Thoracic aorta (tissue), 2 donors: ENCODE measurements at regions not wholly inside any gene's neighbourhood (a gene's known extent, or its start where the extent isn't known, plus 50 kb on each side); places are given as distances from the start of the nearest gene placed in this dataset.

Experiments used
- ATAC-seq: fragments of 150-250 bp; one replicate; pipeline ENCODE4 v1.8.0; 2017; ENCODE audit warnings: low read depth; ENCODE audit not compliant: insufficient number of reproducible peaks, low FRiP score
- DNase-seq: peaks from one replicate; pipeline ENCODE4 v3.0.0-alpha.2; 2020; ENCODE audit warnings: low spot score
- H3K27ac ChIP-seq, 2 donors: fragments of 200-600 bp; sonication (generic); 1 replicate in 1 of 2; 2 replicates in 1 of 2; pipeline ENCODE4 v1.5.1; 2016; ENCODE audit warnings: mild to moderate bottlenecking in 2 of 2, moderate library complexity in 2 of 2
- H3K27me3 ChIP-seq: fragments of 200-600 bp; sonication (generic); replicated peaks from 2 replicates; pipeline ENCODE4 v1.6.0; 2016; ENCODE audit warnings: mild to moderate bottlenecking; ENCODE audit not compliant: insufficient read depth
- H3K36me3 ChIP-seq: fragments of 200-600 bp; sonication (generic); one replicate; pipeline ENCODE4 v1.5.1; 2016
- H3K4me1 ChIP-seq, 2 donors: fragments of 200-600 bp; sonication (generic); 1 replicate in 1 of 2; 2 replicates in 1 of 2; pipeline versions ENCODE4 v1.5.1 to v1.6.0; 2016; ENCODE audit warnings: low read depth in 2 of 2, mild to moderate bottlenecking in 1 of 2; ENCODE audit not compliant: control insufficient read depth in 1 of 2
- H3K4me3 ChIP-seq: fragments of 200-600 bp; sonication (generic); 2 replicates; pipeline ENCODE4 v1.5.1; 2016; ENCODE audit warnings: mild to moderate bottlenecking
- H3K9me3 ChIP-seq: fragments of 200-600 bp; sonication (generic); 2 replicates; pipeline ENCODE4 v1.5.1; 2016
- TF ChIP-seq, protein P1 (sequence below): fragments of 200-600 bp; sonication (generic); IDR thresholded peaks from one replicate; pipeline ENCODE4 v1.5.1; 2019; ENCODE audit warnings: antibody characterized with exemption

DNA sequence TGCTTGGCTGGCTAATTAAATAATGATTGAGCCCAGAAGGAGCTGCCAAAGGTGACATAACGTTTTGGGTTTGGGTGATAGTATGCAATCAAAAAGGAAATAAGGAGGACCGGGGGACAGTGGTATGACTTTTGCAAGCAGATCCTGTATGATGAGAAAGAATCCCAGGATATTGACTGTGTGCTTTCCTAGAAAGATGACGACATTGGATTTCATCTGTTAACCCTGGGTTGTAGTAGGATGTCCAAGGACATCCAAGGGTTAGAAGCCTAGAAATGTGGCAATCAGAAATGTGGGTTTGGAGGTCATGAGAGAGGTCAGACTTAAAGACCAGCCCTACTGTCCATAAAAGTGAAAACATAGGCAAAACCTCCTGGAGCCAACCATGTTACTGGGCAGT is 50.3 kb upstream of the HMHB1 start:
- Histone ChIP-seq H3K27ac (no peak overlapping the region), H3K4me1 (no peaks in the 10 kb centered on the region), H3K4me3 (no peak overlapping the region), H3K9me3 (no peaks in the 10 kb centered on the region), H3K36me3 (no peaks in the 10 kb centered on the region), H3K27me3 (no peaks in the 10 kb centered on the region)
- TF ChIP-seq, protein P1, sequence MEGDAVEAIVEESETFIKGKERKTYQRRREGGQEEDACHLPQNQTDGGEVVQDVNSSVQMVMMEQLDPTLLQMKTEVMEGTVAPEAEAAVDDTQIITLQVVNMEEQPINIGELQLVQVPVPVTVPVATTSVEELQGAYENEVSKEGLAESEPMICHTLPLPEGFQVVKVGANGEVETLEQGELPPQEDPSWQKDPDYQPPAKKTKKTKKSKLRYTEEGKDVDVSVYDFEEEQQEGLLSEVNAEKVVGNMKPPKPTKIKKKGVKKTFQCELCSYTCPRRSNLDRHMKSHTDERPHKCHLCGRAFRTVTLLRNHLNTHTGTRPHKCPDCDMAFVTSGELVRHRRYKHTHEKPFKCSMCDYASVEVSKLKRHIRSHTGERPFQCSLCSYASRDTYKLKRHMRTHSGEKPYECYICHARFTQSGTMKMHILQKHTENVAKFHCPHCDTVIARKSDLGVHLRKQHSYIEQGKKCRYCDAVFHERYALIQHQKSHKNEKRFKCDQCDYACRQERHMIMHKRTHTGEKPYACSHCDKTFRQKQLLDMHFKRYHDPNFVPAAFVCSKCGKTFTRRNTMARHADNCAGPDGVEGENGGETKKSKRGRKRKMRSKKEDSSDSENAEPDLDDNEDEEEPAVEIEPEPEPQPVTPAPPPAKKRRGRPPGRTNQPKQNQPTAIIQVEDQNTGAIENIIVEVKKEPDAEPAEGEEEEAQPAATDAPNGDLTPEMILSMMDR = no peak
- ATAC-seq (no peak), DNase-seq (no peak)

DNA sequence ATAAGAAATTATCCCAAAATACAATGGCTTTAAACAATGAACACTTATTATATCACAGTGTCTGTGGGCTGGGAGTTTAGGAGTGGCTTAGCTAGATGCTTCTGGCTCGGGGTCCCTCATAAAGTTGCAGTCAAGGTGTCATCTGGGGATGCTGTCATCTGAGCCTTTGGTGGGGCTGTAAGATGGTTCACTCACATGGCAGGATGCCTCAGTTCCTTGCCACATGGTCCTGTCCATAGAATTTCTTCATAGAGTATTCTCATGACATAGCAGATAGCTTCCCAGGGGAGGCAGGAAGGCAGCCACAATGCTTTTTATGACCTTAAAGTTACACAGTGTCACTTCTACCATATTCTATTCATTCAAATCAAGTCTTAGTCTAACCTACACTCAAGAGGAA is 51.2 kb upstream of the HMHB1 start:
- no peak overlapping the region for H3K4me3 ChIP-seq
- no peaks in the 10 kb centered on the region for H3K27me3 ChIP-seq
- no peak for DNase-seq
- H3K27ac ChIP-seq = no peak overlapping the region
- TF ChIP-seq, protein P1 = no peak
- no peaks in the 10 kb centered on the region for H3K36me3 ChIP-seq
- ATAC-seq = no peak
- no peaks in the 10 kb centered on the region for H3K9me3 ChIP-seq
- H3K4me1 ChIP-seq = no peaks in the 10 kb centered on the region

DNA sequence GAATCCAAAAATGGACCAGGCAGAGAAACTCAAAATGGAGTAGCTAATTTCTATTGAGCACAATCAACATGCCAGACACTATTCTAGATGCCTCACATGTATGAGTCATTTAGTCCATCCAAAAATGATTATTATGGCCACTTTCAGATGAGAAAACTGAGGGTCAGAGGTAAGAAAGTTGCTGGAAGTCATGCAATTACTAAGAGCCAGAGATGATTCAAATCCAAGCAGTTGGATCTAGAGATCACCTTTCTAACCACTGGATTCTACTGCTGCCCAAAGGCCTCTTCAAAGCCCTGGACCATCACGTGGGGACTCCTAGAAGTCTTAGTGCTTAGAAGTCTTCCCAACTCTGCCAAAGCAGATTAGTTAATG is 51.8 kb upstream of the HMHB1 start:
- Histone ChIP-seq H3K9me3 (no peaks in the 10 kb centered on the region), H3K27ac (no peak overlapping the region), H3K27me3 (no peaks in the 10 kb centered on the region), H3K4me3 (no peak overlapping the region), H3K4me1 (no peaks in the 10 kb centered on the region), H3K36me3 (no peaks in the 10 kb centered on the region)
- TF ChIP-seq, protein P1 = no peak
- DNase-seq = no peak
- ATAC-seq = no peak

DNA sequence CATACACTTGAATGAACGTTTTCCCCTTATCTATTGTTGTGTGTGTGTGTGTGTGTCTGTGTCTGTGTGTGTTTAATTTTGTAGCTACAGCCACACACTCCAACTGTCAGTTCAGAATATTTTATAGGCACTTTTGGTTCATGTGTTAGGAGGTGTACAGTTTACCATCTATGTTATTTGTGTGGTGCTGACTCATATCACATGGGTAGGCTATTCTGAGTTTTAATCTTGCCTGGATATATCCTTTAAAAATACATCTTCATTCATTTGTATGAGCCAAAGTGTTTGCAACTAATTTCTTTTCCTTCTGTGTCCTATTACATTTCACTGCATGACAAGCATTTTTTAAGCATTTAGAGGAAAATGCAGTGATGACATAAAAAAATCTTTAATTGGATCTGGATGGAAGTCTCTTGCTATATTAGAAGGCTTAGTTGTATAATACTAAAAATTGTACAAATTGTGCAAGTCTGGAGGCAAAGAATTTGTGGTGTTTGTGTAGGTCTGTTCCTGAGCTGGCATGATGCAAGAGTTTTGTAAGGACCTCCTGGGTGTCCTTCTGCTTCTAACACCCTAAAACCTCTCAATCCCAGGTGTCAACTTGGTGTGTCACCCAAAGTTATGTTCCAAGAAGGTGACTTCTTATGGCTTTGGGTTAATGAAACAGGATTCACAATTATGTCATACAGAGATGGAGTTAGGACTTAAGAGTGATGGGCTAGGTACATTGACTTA is 52.4 kb upstream of the HMHB1 start:
- no peaks in the 10 kb centered on the region for H3K36me3 ChIP-seq
- TF ChIP-seq, protein P1 = no peak
- no peak overlapping the region for H3K27ac ChIP-seq
- H3K4me1 ChIP-seq = no peaks in the 10 kb centered on the region
- ATAC-seq = no peak
- H3K9me3 ChIP-seq = no peaks in the 10 kb centered on the region
- no peak for DNase-seq
- H3K27me3 ChIP-seq = no peaks in the 10 kb centered on the region
- H3K4me3 ChIP-seq = no peak overlapping the region

DNA sequence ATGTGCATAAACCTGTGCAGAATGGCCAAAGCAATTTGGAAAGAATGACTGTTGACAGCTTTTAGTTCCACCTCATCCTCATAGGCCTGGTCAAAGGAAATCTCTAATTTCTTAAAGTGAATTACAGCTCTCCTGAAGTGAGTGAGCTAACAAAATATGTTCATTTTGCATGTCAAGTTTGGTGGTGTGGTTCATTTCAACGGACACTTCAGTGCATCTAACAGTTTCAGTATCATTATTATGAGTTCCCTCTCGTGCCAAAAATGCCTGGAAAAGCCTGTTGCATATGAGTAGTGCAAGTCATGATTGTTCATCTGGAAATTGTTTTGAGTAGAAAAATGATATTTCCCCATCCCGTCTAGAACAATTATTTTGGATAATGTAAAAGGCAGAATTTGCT is 53.2 kb upstream of the HMHB1 start:
- DNase-seq = no peak
- Histone ChIP-seq H3K27ac (no peak overlapping the region), H3K4me3 (no peak overlapping the region), H3K4me1 (no peaks in the 10 kb centered on the region), H3K27me3 (no peaks in the 10 kb centered on the region), H3K36me3 (no peaks in the 10 kb centered on the region), H3K9me3 (no peaks in the 10 kb centered on the region)
- TF ChIP-seq, protein P1 = no peak
- no peak for ATAC-seq
